ENCODE measurements at regions not wholly inside any gene's neighbourhood (a gene's known extent, or its start where the extent isn't known, plus 50 kb on each side); places are given as distances from the start of the nearest gene placed in this dataset.

DNA sequence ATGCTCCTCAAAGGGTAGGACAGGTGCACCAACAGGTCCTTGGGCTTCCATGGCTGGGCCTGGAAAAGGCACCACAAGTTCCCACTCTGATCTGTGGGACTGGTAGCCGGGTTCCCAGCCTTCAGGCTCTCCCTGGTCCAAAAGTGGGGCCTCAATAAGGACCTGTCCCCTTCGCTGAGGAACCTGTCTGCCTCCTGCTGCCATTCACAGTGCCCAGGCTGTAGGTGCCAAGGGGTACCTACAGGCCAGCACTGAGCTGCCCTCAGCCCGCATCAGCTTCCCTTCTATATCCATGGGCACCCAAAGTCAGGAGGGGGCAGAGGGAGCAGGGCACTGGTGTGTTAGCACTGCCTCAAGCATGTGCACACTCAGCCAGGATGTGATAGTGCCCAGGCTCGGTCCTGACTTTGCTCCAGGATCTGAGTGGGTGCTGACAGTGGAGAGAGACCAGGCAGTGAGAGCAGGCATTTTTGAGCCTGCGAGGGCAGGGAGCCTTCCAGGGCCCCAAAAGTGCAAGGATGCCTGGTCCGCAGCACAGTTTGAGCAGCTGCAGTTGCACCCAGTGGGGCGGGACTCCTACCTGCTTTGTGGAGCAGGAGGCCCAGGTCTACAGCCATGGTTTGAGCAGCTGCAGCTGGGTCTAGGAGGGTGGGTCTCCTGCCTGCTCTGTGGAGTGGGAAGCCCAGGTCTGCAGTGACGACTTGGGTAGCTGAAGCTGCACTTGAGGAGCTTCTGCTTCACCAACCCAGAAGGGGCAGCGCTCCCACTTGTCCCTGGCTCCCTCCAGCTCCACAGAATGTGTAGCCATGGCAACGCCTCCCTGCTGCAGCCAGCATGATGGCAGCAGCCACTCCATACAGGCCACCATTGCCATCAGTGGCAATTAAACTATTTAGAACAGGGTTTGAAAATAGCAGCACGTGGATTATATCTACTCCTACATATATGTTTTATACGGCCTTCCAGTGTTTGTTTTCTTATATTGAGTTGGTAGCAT lies 376.4 kb downstream of the KCTD8 start:
- TF ChIP-seq, protein P1, sequence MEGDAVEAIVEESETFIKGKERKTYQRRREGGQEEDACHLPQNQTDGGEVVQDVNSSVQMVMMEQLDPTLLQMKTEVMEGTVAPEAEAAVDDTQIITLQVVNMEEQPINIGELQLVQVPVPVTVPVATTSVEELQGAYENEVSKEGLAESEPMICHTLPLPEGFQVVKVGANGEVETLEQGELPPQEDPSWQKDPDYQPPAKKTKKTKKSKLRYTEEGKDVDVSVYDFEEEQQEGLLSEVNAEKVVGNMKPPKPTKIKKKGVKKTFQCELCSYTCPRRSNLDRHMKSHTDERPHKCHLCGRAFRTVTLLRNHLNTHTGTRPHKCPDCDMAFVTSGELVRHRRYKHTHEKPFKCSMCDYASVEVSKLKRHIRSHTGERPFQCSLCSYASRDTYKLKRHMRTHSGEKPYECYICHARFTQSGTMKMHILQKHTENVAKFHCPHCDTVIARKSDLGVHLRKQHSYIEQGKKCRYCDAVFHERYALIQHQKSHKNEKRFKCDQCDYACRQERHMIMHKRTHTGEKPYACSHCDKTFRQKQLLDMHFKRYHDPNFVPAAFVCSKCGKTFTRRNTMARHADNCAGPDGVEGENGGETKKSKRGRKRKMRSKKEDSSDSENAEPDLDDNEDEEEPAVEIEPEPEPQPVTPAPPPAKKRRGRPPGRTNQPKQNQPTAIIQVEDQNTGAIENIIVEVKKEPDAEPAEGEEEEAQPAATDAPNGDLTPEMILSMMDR (IDR thresholded peaks at IDR 0.05; ENCODE audit: extremely low read depth in 1 of 2, insufficient read depth in 1 of 2, low read depth in 1 of 2, low read length in 2 of 2) = no peak
- TF ChIP-seq EZH2 (IDR thresholded peaks at IDR 0.05; ENCODE audit: borderline replicate concordance, low read depth, low read length, severe bottlenecking) (no peak), JUN (IDR thresholded peaks at IDR 0.05; ENCODE audit: borderline replicate concordance, insufficient read depth, insufficient read length, low read depth) (no peak), POLR2A (IDR thresholded peaks at IDR 0.05; ENCODE audit: low read depth, low read length) (no peak), MYC (IDR thresholded peaks at IDR 0.05; ENCODE audit: low read depth, low read length) (no peak), GATA2 (IDR thresholded peaks at IDR 0.05; ENCODE audit: insufficient read depth, insufficient read length, low read depth, low read length) (no peak), POLR2AphosphoS5 (IDR thresholded peaks at IDR 0.05; ENCODE audit: insufficient read depth, low read depth, low read length) (no peak)
- TF ChIP-seq, protein P2, sequence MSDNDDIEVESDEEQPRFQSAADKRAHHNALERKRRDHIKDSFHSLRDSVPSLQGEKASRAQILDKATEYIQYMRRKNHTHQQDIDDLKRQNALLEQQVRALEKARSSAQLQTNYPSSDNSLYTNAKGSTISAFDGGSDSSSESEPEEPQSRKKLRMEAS (IDR thresholded peaks at IDR 0.05; ENCODE audit: insufficient read depth, insufficient read length) = no peak
